CD14-positive monocyte (primary cell): ENCODE measurements at regions not wholly inside any gene's neighbourhood (a gene's known extent, or its start where the extent isn't known, plus 50 kb on each side); places are given as distances from the start of the nearest gene placed in this dataset.
"Not testable (repeated sequence)": the region's sequence is repeated elsewhere in the genome, so short reads cannot be mapped to it uniquely, and the experiment has no call there.

Source experiments
- DNase-seq, 3 donors: peaks; one replicate each; pipeline ENCODE4 v3.0.0-alpha.2; 2011 to 2022
- H2AFZ ChIP-seq: 2 replicates; pipeline ENCODE4 v1.6.0; 2012; ENCODE audit warnings: mild to moderate bottlenecking, low read depth, low read length, inconsistent platforms; ENCODE audit not compliant: insufficient read depth, poor library complexity, severe bottlenecking
- H3K27ac ChIP-seq, 2 donors: 1 replicate in 1 of 2; 2 replicates in 1 of 2; pipeline ENCODE4 v1.5.1; 2012 to 2013; ENCODE audit warnings: low read length in 2 of 2, control low read depth in 1 of 2, inconsistent platforms in 1 of 2, low read depth in 1 of 2, mild to moderate bottlenecking in 1 of 2
- H3K27me3 ChIP-seq, 2 donors: one replicate each; pipeline versions ENCODE4 v1.6.0 to v1.6.1; 2011 to 2013; ENCODE audit warnings: low read length in 2 of 2; ENCODE audit not compliant: control insufficient read depth in 2 of 2, insufficient read depth in 2 of 2
- H3K36me3 ChIP-seq, 2 donors: replicated peaks in 1 of 2; 1 replicate in 1 of 2; 2 replicates in 1 of 2; pipeline versions ENCODE4 v1.5.1 to v1.6.1; 2012 to 2013; ENCODE audit warnings: low read length in 2 of 2, control low read depth in 1 of 2, inconsistent platforms in 1 of 2, mild to moderate bottlenecking in 1 of 2; ENCODE audit not compliant: insufficient read depth in 2 of 2, control insufficient read depth in 1 of 2
- H3K4me1 ChIP-seq, 2 donors: 1 replicate in 1 of 2; 2 replicates in 1 of 2; pipeline versions ENCODE4 v1.5.1 to v1.6.1; 2012 to 2013; ENCODE audit warnings: low read length in 2 of 2, control low read depth in 1 of 2, inconsistent platforms in 1 of 2, mild to moderate bottlenecking in 1 of 2, moderate library complexity in 1 of 2; ENCODE audit not compliant: insufficient read depth in 2 of 2, control insufficient read depth in 1 of 2
- H3K4me2 ChIP-seq: replicated peaks from 2 replicates; pipeline ENCODE3; 2012; ENCODE audit warnings: low read length, moderate library complexity, mild to moderate bottlenecking; ENCODE audit not compliant: poor library complexity, severe bottlenecking; ENCODE audit errors: extremely low read depth
- H3K4me3 ChIP-seq, 3 experiments: fragments of 200-600 bp in 1 of 3; sonication (generic) in 1 of 3; replicated peaks in 1 of 3; 1 replicate in 2 of 3; 2 replicates in 1 of 3; pipeline ENCODE4 v1.5.1; 2011 to 2013; ENCODE audit warnings: low read length in 3 of 3, mild to moderate bottlenecking in 3 of 3, control low read depth in 2 of 3, low read depth in 2 of 3, inconsistent platforms in 1 of 3, moderate library complexity in 1 of 3
- H3K79me2 ChIP-seq: 2 replicates; pipeline ENCODE4 v1.6.0; 2012; ENCODE audit warnings: mild to moderate bottlenecking, control low read depth, inconsistent platforms, low read length, moderate library complexity; ENCODE audit not compliant: insufficient read depth
- H3K9ac ChIP-seq: 2 replicates; pipeline ENCODE4 v1.6.0; 2017; ENCODE audit warnings: low read length, mild to moderate bottlenecking; ENCODE audit not compliant: insufficient read depth, poor library complexity, severe bottlenecking
- H3K9me3 ChIP-seq, 2 donors: replicated peaks in 1 of 2; 1 replicate in 1 of 2; 2 replicates in 1 of 2; pipeline versions ENCODE4 v1.5.1 to v1.6.1; 2012 to 2013; ENCODE audit warnings: low read length in 2 of 2, control low read depth in 1 of 2; ENCODE audit not compliant: control insufficient read depth in 1 of 2, insufficient read depth in 1 of 2
- H4K20me1 ChIP-seq: 2 replicates; pipeline ENCODE4 v1.6.0; 2012; ENCODE audit warnings: mild to moderate bottlenecking, low read length, control low read depth, moderate library complexity; ENCODE audit not compliant: insufficient read depth
- H3K27ac Mint-ChIP-seq, 7 donors: one replicate each; pipeline ENCODE4 v1.8.0; 2020; ENCODE audit warnings: mild to moderate bottlenecking in 7 of 7, mixed read lengths in 7 of 7, moderate library complexity in 6 of 7, inconsistent platforms in 2 of 7
- H3K27me3 Mint-ChIP-seq, 3 donors: one replicate each; pipeline ENCODE4 v1.8.0; 2021 to 2022; ENCODE audit warnings: low read depth in 3 of 3, mild to moderate bottlenecking in 3 of 3, mixed read lengths in 3 of 3, moderate library complexity in 3 of 3, inconsistent platforms in 1 of 3
- H3K36me3 Mint-ChIP-seq, 2 donors: one replicate each; pipeline ENCODE4 v1.8.0; 2020; ENCODE audit warnings: mixed read lengths in 2 of 2, inconsistent platforms in 1 of 2, mild to moderate bottlenecking in 1 of 2
- H3K4me1 Mint-ChIP-seq: one replicate; pipeline ENCODE4 v1.8.0; 2020; ENCODE audit warnings: mild to moderate bottlenecking, mixed read lengths
- H3K4me3 Mint-ChIP-seq, 2 donors: one replicate each; pipeline ENCODE4 v1.8.0; 2020; ENCODE audit warnings: mild to moderate bottlenecking in 2 of 2, mixed read lengths in 2 of 2, moderate library complexity in 1 of 2
- H3K9me3 Mint-ChIP-seq, 7 donors: one replicate each; pipeline ENCODE4 v1.8.0; 2020 to 2022; ENCODE audit warnings: mixed read lengths in 7 of 7, mild to moderate bottlenecking in 6 of 7, moderate library complexity in 6 of 7, inconsistent platforms in 2 of 7
- CTCF ChIP-seq: fragments of 200-600 bp; IDR thresholded peaks from one replicate; pipeline ENCODE4 v1.8.0; 2022; ENCODE audit warnings: antibody characterized with exemption, mild to moderate bottlenecking
- WGBS: methylation state at CpG from one replicate; pipeline ENCODE4 v1.1.5; 2013; ENCODE audit warnings: missing lambda C conversion rate; ENCODE audit not compliant: insufficient coverage; 5-methylcytosine and 5-hydroxymethylcytosine counted together
- intact Hi-C, 2 donors: fragments of 100-400 bp; cut with micrococcal nuclease; formaldehyde crosslinking; loops; one replicate each; pipeline versions ENCODE4 v1.15.0 to v1.15.1; 2023

GRCh38 chr6:67952121-67952520 lies 683.0 kb upstream of the ADGRB3 start:
- H3K36me3 Mint-ChIP-seq: no peaks in the 10 kb centered on the region
- no peak overlapping the region for H3K4me3 ChIP-seq
- intact Hi-C loops: no loop called here
- H3K4me1 Mint-ChIP-seq: no peaks in the 10 kb centered on the region
- no peak overlapping the region for H3K4me3 Mint-ChIP-seq
- H3K36me3 ChIP-seq: no peaks in the 10 kb centered on the region
- no peak for TF ChIP-seq CTCF
- H3K79me2 ChIP-seq: no peaks in the 10 kb centered on the region
- no peak overlapping the region for H2AFZ ChIP-seq
- DNase-seq: no peak
- H3K27me3 ChIP-seq: no peaks in the 10 kb centered on the region
- no peak overlapping the region for H3K27ac ChIP-seq
- peaks cover 6 to 24% (median 12%) of the 10 kb centered on the region in 7 donors for H3K9me3 Mint-ChIP-seq
- H3K4me2 ChIP-seq: no peak overlapping the region
- peaks cover 0 to 2% (median 0%) of the 10 kb centered on the region in 3 donors for H3K27me3 Mint-ChIP-seq
- no CpG with 5 or more reads among the region's 1 CpG for WGBS
- H3K9me3 ChIP-seq: peaks cover 8 to 29% of the 10 kb centered on the region in 2 donors
- no peak overlapping the region for H3K9ac ChIP-seq
- H3K4me1 ChIP-seq: no peaks in the 10 kb centered on the region
- no peaks in the 10 kb centered on the region for H4K20me1 ChIP-seq
- no peak overlapping the region for H3K27ac Mint-ChIP-seq

- H4K20me1 ChIP-seq, H3K27me3 ChIP-seq, DNase-seq, H3K4me1 ChIP-seq, H2AFZ ChIP-seq, H3K9me3 ChIP-seq, H3K4me3 Mint-ChIP-seq, H3K27ac Mint-ChIP-seq, H3K79me2 ChIP-seq, H3K4me2 ChIP-seq, H3K36me3 ChIP-seq, H3K4me1 Mint-ChIP-seq, H3K4me3 ChIP-seq, H3K27ac ChIP-seq, H3K36me3 Mint-ChIP-seq, H3K9ac ChIP-seq, H3K27me3 Mint-ChIP-seq, intact Hi-C loops: not testable (repeated sequence)
- H3K9me3 Mint-ChIP-seq: peaks cover 3 to 13% (median 7%) of the 10 kb centered on the region in 7 donors
- no CpG with 5 or more reads among the region's 1 CpG for WGBS
Measured at GRCh38 chr6:67947762-67948161, 687.3 kb upstream of the ADGRB3 start.
